B cell (primary cell): ENCODE measurements at regions not wholly inside any gene's neighbourhood (a gene's known extent, or its start where the extent isn't known, plus 50 kb on each side); places are given as distances from the start of the nearest gene placed in this dataset.

Experiments used
- ATAC-seq: fragments of 200-7000 bp; cut with Tn5 transposase; one replicate; pipeline ENCODE4 v1.10.0; 2021; ENCODE audit warnings: low read depth, mild to moderate bottlenecking, moderate number of reproducible peaks, moderate library complexity
- CTCF ChIA-PET: fragments of 350-600 bp; sonication (Branson Sonifier 250); formaldehyde crosslinking; loops from one replicate; lab custom pipeline; 2021; ENCODE audit warnings: antibody characterized with exemption, inconsistent platforms; lab: Charles Lee
- POLR2A ChIA-PET: fragments of 350-600 bp; sonication (Branson Sonifier 250); formaldehyde crosslinking; loops from one replicate; lab custom pipeline; 2021; ENCODE audit warnings: antibody characterized with exemption; lab: Charles Lee
- DNase-seq: peaks from one replicate; pipeline ENCODE4 v3.0.0; 2013
- H2AFZ ChIP-seq: 2 replicates; pipeline ENCODE4 v1.6.1; 2012; ENCODE audit warnings: mild to moderate bottlenecking, low read depth, low read length; ENCODE audit not compliant: insufficient read depth, poor library complexity, severe bottlenecking
- H3K27ac ChIP-seq, 2 donors: 1 replicate in 1 of 2; 2 replicates in 1 of 2; pipeline ENCODE4 v1.5.1; 2012 to 2013; ENCODE audit warnings: low read length in 2 of 2, mild to moderate bottlenecking in 2 of 2, moderate library complexity in 1 of 2
- H3K27me3 ChIP-seq, 4 experiments: fragments of 200-600 bp in 1 of 4; sonication (generic) in 1 of 4; replicated peaks in 1 of 4; 1 replicate in 2 of 4; 2 replicates in 2 of 4; pipeline versions ENCODE4 v1.6.1 to v1.7.0; 2013 to 2016; ENCODE audit warnings: low read length in 3 of 4, mild to moderate bottlenecking in 2 of 4, mixed read lengths in 1 of 4, moderate library complexity in 1 of 4; ENCODE audit not compliant: insufficient read depth in 4 of 4, control insufficient read depth in 3 of 4; ENCODE audit errors: control extremely low read depth in 1 of 4
- H3K36me3 ChIP-seq, 2 experiments: replicated peaks in 1 of 2; 1 replicate in 1 of 2; 2 replicates in 1 of 2; pipeline versions ENCODE4 v1.6.1 to v1.7.1; 2013; ENCODE audit warnings: low read length in 1 of 2; ENCODE audit not compliant: insufficient read depth in 2 of 2, control insufficient read depth in 1 of 2; ENCODE audit errors: control extremely low read depth in 1 of 2, extremely low read depth in 1 of 2
- H3K4me1 ChIP-seq, 2 donors: fragments of 200-600 bp in 1 of 2; sonication (generic) in 1 of 2; 1 replicate in 1 of 2; 2 replicates in 1 of 2; pipeline versions ENCODE4 v1.5.1 to v1.6.1; 2013 to 2017; ENCODE audit warnings: low read length in 2 of 2; ENCODE audit not compliant: control insufficient read depth in 2 of 2, insufficient read depth in 2 of 2
- H3K4me2 ChIP-seq: replicated peaks from 2 replicates; pipeline ENCODE3; 2012; ENCODE audit warnings: mild to moderate bottlenecking, low read depth, low read length; ENCODE audit not compliant: poor library complexity, severe bottlenecking
- H3K4me3 ChIP-seq, 5 experiments: fragments of 200-600 bp in 1 of 5; sonication (generic) in 1 of 5; 1 replicate in 3 of 5; 2 replicates in 2 of 5; pipeline versions ENCODE4 v1.5.1 to v1.7.0; 2011 to 2016; ENCODE audit warnings: low read length in 4 of 5, mild to moderate bottlenecking in 4 of 5, low read depth in 2 of 5, control low read depth in 1 of 5, moderate library complexity in 1 of 5; ENCODE audit not compliant: insufficient read depth in 1 of 5; ENCODE audit errors: control extremely low read depth in 1 of 5, extremely low read depth in 1 of 5
- H3K79me2 ChIP-seq: fragments of 200-600 bp; sonication (generic); one replicate; pipeline ENCODE4 v1.6.0; 2016; ENCODE audit warnings: low read length; ENCODE audit not compliant: control insufficient read depth, insufficient read depth
- H3K9ac ChIP-seq: fragments of 200-600 bp; sonication (generic); 2 replicates; pipeline ENCODE4 v1.6.1; 2017; ENCODE audit warnings: mild to moderate bottlenecking, low read length, moderate library complexity
- H3K9me3 ChIP-seq, 3 donors: one replicate each; pipeline versions ENCODE4 v1.6.1 to v1.7.1; 2013; ENCODE audit warnings: low read length in 2 of 3; ENCODE audit not compliant: control insufficient read depth in 2 of 3, insufficient read depth in 1 of 3; ENCODE audit errors: control extremely low read depth in 1 of 3
- H4K20me1 ChIP-seq: 2 replicates; pipeline ENCODE4 v1.6.0; 2012; ENCODE audit warnings: mild to moderate bottlenecking, low read length; ENCODE audit not compliant: insufficient read depth, control insufficient read depth, poor library complexity, severe bottlenecking
- H3K27ac Mint-ChIP-seq: one replicate; pipeline ENCODE4 v1.8.0; 2021; ENCODE audit warnings: mixed read lengths
- H3K27me3 Mint-ChIP-seq: one replicate; pipeline ENCODE4 v1.8.0; 2021; ENCODE audit warnings: mixed read lengths
- H3K4me1 Mint-ChIP-seq: one replicate; pipeline ENCODE4 v1.8.0; 2021; ENCODE audit warnings: mixed read lengths
- H3K4me3 Mint-ChIP-seq: one replicate; pipeline ENCODE4 v1.8.0; 2021; ENCODE audit warnings: mixed read lengths
- H3K9me3 Mint-ChIP-seq: one replicate; pipeline ENCODE4 v1.8.0; 2022; ENCODE audit warnings: mixed read lengths; ENCODE audit not compliant: insufficient read depth
- CTCF ChIP-seq: fragments of 200-600 bp; IDR thresholded peaks from one replicate; pipeline ENCODE4 v1.8.0; 2022; ENCODE audit warnings: antibody characterized with exemption, mild to moderate bottlenecking
- EZH2 ChIP-seq: IDR thresholded peaks from 2 replicates; pipeline ENCODE4 v1.6.1; 2012; ENCODE audit warnings: borderline replicate concordance, low read depth, mild to moderate bottlenecking, moderate library complexity, low read length; ENCODE audit not compliant: insufficient read depth, poor library complexity, severe bottlenecking
- WGBS: methylation state at CpG from one replicate; pipeline ENCODE4 v1.1.5; 2013; ENCODE audit warnings: missing lambda C conversion rate; ENCODE audit not compliant: insufficient coverage; 5-methylcytosine and 5-hydroxymethylcytosine counted together
- intact Hi-C: fragments of 100-400 bp; cut with micrococcal nuclease; formaldehyde crosslinking; loops from one replicate; pipeline ENCODE4 v1.10.0; 2022

- no CpG with 5 or more reads among the region's 2 CpGs for WGBS
- no peak for ATAC-seq
- CTCF ChIA-PET = no interaction called here
- no peak overlapping the region for H3K9ac ChIP-seq
- intact Hi-C loops = no loop called here
- no peaks in the 10 kb centered on the region for H3K36me3 ChIP-seq
- H3K4me1 ChIP-seq = no peaks in the 10 kb centered on the region
- Mint-ChIP-seq H3K27ac (no peak overlapping the region), H3K27me3 (no peaks in the 10 kb centered on the region), H3K4me1 (no peaks in the 10 kb centered on the region), H3K4me3 (no peak overlapping the region), H3K9me3 (no peaks in the 10 kb centered on the region)
- TF ChIP-seq EZH2 (no peak), CTCF (no peak)
- POLR2A ChIA-PET = no interaction called here
- no peak overlapping the region for H3K27ac ChIP-seq
- H3K9me3 ChIP-seq = peaks cover 0 to 5% (median 0%) of the 10 kb centered on the region in 3 donors
- H4K20me1 ChIP-seq = no peaks in the 10 kb centered on the region
- H3K27me3 ChIP-seq = no peaks in the 10 kb centered on the region
- no peak overlapping the region for H3K4me2 ChIP-seq
- no peak overlapping the region for H3K4me3 ChIP-seq
- H3K79me2 ChIP-seq = no peaks in the 10 kb centered on the region
- H2AFZ ChIP-seq = no peak overlapping the region
- DNase-seq = no peak
Measured at GRCh38 chr5:40359832-40360231, 319.9 kb upstream of the PTGER4 start.

- no peaks in the 10 kb centered on the region for H3K9me3 Mint-ChIP-seq
- H3K4me1 Mint-ChIP-seq = no peaks in the 10 kb centered on the region
- no peak overlapping the region for H2AFZ ChIP-seq
- ATAC-seq = no peak
- H3K9me3 ChIP-seq = peaks cover 0 to 5% (median 0%) of the 10 kb centered on the region in 3 donors
- no peak overlapping the region for H3K4me3 ChIP-seq
- H3K79me2 ChIP-seq = no peaks in the 10 kb centered on the region
- H3K4me1 ChIP-seq = no peaks in the 10 kb centered on the region
- no peak overlapping the region for H3K4me2 ChIP-seq
- no peak for TF ChIP-seq CTCF
- no peak for TF ChIP-seq EZH2
- no peaks in the 10 kb centered on the region for H3K27me3 ChIP-seq
- no peaks in the 10 kb centered on the region for H3K27me3 Mint-ChIP-seq
- WGBS = no CpG with 5 or more reads among the region's 1 CpG
- H4K20me1 ChIP-seq = no peaks in the 10 kb centered on the region
- DNase-seq = no peak
- no peaks in the 10 kb centered on the region for H3K36me3 ChIP-seq
- ChIA-PET POLR2A (no interaction called here), CTCF (no interaction called here)
- intact Hi-C loops = no loop called here
- H3K9ac ChIP-seq = no peak overlapping the region
- H3K27ac ChIP-seq = no peak overlapping the region
- no peak overlapping the region for H3K27ac Mint-ChIP-seq
- H3K4me3 Mint-ChIP-seq = no peak overlapping the region
Measured at GRCh38 chr5:40359093-40359492, 320.6 kb upstream of the PTGER4 start.
